Activated CD8-positive, alpha-beta T cell treated with anti-CD3 and anti-CD28 coated beads for 36 hours (primary cell): ENCODE measurements at regions not wholly inside any gene's neighbourhood (a gene's known extent, or its start where the extent isn't known, plus 50 kb on each side); places are given as distances from the start of the nearest gene placed in this dataset.
"Not testable (repeated sequence)": the region's sequence is repeated elsewhere in the genome, so short reads cannot be mapped to it uniquely, and the experiment has no call there.

Experiments used
- ATAC-seq: fragments of 200-7000 bp; cut with Tn5 transposase; one replicate; pipeline ENCODE4 v1.10.0; 2021; ENCODE audit warnings: mild to moderate bottlenecking, moderate library complexity
- CTCF ChIA-PET: fragments of 350-600 bp; sonication (Branson Sonifier 250); formaldehyde crosslinking; loops from one replicate; lab custom pipeline; 2021; ENCODE audit warnings: antibody characterized with exemption; lab: Charles Lee
- POLR2A ChIA-PET: fragments of 350-600 bp; sonication (Branson Sonifier 250); formaldehyde crosslinking; loops from one replicate; lab custom pipeline; 2021; ENCODE audit warnings: antibody characterized with exemption; lab: Charles Lee
- DNase-seq: peaks from one replicate; pipeline ENCODE4 v3.0.0-alpha.2; 2020
- H3K27ac Mint-ChIP-seq: one replicate; pipeline ENCODE4 v1.8.0; 2021; ENCODE audit warnings: mild to moderate bottlenecking, mixed read lengths
- H3K27me3 Mint-ChIP-seq: one replicate; pipeline ENCODE4 v1.8.0; 2021; ENCODE audit warnings: mixed read lengths
- H3K36me3 Mint-ChIP-seq: one replicate; pipeline ENCODE4 v1.8.0; 2021; ENCODE audit warnings: low read depth, mixed read lengths
- H3K4me1 Mint-ChIP-seq: one replicate; pipeline ENCODE4 v1.8.0; 2021; ENCODE audit warnings: low read depth, mixed read lengths
- H3K4me3 Mint-ChIP-seq: one replicate; pipeline ENCODE4 v1.8.0; 2021; ENCODE audit warnings: mild to moderate bottlenecking, moderate library complexity, mixed read lengths
- H3K9me3 Mint-ChIP-seq: one replicate; pipeline ENCODE4 v1.8.0; 2021; ENCODE audit warnings: mixed read lengths
- intact Hi-C: fragments of 100-400 bp; cut with micrococcal nuclease; formaldehyde crosslinking; loops from one replicate; pipeline ENCODE4 v1.10.0; 2022
- TF ChIP-seq, protein P1 (sequence below): fragments of 200-600 bp; IDR thresholded peaks from one replicate; pipeline ENCODE4 v1.8.0; 2022; ENCODE audit warnings: antibody characterized with exemption, mild to moderate bottlenecking

DNA sequence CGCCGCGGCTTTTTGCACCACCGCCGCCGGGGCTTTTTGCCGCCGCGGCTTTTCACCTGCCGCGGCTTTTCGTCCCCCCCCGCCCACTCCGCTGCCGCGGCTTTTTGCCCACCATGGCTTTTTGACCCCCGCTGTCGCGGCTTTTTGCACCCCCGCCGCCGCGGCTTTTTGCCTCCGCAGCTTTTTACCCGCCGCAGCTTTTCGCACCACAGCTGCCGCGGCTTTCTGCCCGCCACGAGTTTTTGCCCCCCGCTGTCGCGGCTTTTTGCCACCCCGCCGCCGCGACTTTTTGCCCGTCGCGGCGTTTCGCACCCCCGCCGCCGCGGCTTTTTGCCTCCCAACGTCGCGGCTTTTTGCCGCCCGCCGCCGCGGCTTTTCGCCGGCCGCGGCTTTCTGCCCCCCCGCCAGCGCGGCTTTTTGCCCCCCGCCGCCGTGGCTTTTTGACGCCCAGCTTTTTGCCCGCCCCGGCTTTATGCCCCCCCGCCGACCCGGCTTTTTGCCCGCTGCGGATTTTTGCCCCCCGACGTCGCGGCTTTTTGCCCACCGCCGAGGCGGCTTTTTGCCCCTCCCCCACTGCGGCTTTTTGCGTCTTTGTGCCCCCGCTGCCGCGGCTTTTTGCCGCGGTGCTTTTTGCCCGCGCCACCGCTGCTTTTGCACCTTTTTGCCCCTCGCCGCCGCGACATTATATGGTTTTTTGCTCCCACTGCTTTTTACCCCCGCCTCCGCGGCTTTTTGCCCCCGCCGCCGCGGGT is 1343.6 kb downstream of the TP53TG3F start:
- DNase-seq = no peak
- H3K4me3 Mint-ChIP-seq = no peak overlapping the region
- intact Hi-C loops = no loop called here
- H3K27ac Mint-ChIP-seq = no peak overlapping the region
- TF ChIP-seq, protein P1, sequence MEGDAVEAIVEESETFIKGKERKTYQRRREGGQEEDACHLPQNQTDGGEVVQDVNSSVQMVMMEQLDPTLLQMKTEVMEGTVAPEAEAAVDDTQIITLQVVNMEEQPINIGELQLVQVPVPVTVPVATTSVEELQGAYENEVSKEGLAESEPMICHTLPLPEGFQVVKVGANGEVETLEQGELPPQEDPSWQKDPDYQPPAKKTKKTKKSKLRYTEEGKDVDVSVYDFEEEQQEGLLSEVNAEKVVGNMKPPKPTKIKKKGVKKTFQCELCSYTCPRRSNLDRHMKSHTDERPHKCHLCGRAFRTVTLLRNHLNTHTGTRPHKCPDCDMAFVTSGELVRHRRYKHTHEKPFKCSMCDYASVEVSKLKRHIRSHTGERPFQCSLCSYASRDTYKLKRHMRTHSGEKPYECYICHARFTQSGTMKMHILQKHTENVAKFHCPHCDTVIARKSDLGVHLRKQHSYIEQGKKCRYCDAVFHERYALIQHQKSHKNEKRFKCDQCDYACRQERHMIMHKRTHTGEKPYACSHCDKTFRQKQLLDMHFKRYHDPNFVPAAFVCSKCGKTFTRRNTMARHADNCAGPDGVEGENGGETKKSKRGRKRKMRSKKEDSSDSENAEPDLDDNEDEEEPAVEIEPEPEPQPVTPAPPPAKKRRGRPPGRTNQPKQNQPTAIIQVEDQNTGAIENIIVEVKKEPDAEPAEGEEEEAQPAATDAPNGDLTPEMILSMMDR = no peak
- CTCF ChIA-PET = no interaction called here
- no peak for ATAC-seq
- H3K27me3 Mint-ChIP-seq = no peaks in the 10 kb centered on the region
- POLR2A ChIA-PET = no interaction called here
- H3K9me3 Mint-ChIP-seq = peaks cover 16% of the 10 kb centered on the region
- H3K4me1 Mint-ChIP-seq = no peaks in the 10 kb centered on the region
- no peaks in the 10 kb centered on the region for H3K36me3 Mint-ChIP-seq

DNA sequence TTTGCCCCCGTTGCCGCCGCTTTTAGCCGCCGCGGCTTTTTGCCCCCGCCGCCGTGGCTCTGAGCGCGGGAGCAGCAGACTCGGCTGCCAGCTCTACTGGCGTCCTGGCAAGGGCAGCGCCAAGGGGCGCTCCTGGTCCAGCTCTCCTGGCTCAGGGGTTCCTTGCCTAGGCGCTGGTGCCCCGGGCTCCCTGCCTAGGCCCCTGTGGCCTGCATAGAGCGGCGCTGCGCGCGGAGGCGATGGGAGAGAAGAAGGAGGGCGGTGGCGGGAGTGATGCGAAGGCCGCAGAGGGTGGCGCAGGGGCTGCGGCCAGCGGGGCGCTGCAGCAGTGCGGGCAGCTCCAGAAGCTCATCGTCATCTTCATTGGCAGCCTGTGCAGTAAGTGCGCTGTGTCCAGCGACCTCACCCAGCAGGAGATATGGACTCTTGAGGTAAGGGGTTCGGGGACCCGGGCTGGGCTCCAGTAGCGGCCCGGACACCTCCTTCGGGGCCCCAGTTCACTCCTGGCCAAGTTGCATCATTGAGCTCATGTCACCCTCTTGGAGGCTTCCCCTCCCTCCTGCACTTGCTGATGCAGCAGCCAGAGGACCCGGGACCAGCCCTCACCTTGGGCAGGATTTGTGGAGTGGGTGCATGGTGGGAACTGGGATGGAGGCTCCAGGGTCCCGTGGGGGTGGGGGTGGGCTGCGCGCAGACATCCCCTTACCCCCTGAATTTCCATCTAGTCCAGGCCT is 1344.4 kb downstream of the TP53TG3F start:
- DNase-seq (no peak), ATAC-seq (no peak)
- Mint-ChIP-seq H3K27ac (no peak overlapping the region), H3K27me3 (no peaks in the 10 kb centered on the region), H3K36me3 (no peaks in the 10 kb centered on the region), H3K4me1 (no peaks in the 10 kb centered on the region), H3K9me3 (peaks cover 12% of the 10 kb centered on the region), H3K4me3 (no peak overlapping the region)
- TF ChIP-seq, protein P1 = no peak
- intact Hi-C loops = no loop called here
- ChIA-PET CTCF (no interaction called here), POLR2A (no interaction called here)

DNA sequence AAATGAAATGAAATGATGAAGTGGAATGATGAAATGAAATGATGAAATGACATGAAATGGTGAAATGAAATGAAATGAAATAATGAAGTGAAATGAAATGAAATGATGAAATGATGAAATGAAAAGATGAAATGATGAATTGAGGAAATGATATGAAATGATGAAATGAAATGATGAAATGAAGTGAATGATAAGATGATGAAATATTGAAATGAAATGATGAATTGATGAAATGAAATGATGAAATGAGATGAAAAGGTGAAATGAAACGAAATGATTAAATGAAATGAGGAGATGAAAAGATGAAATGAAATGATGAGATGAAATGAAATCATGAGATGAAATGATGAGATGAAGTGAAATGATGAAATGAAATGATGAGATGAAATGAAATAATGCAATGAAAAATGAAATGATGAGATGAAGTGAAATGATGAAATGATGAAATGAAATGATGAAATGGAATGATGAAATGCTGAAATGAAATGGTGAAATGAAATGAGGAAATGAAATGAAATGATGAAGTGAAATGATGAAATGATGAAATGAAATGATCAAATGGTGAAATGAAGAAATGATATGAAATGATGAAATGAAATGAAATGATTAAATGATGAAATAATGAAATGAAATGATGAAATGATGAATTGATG is 1347.7 kb downstream of the TP53TG3F start:
- H3K27me3 Mint-ChIP-seq, DNase-seq, CTCF ChIA-PET, H3K27ac Mint-ChIP-seq, ATAC-seq, H3K36me3 Mint-ChIP-seq, H3K4me1 Mint-ChIP-seq, POLR2A ChIA-PET, H3K9me3 Mint-ChIP-seq, H3K4me3 Mint-ChIP-seq, intact Hi-C loops: not testable (repeated sequence)

DNA sequence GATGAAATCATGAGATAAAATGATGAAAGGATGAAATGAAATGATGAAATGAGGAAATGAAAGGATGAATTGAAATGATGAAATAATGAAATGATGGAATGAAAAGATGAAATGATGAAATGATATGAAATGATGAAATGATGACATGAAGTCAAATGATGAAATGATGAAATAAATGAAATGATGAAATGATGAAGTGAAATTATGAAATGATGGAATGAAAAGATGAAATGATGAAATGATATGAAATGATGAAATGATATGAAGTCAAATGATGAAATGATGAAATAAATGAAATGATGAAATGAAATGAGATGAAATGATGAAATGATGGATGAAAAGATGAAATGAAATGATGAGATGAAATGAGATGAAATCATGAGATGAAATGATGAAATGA is 1348.4 kb downstream of the TP53TG3F start:
- H3K4me1 Mint-ChIP-seq, ATAC-seq, CTCF ChIA-PET, H3K36me3 Mint-ChIP-seq, POLR2A ChIA-PET, H3K9me3 Mint-ChIP-seq, DNase-seq, H3K4me3 Mint-ChIP-seq, H3K27ac Mint-ChIP-seq, H3K27me3 Mint-ChIP-seq, intact Hi-C loops: not testable (repeated sequence)

DNA sequence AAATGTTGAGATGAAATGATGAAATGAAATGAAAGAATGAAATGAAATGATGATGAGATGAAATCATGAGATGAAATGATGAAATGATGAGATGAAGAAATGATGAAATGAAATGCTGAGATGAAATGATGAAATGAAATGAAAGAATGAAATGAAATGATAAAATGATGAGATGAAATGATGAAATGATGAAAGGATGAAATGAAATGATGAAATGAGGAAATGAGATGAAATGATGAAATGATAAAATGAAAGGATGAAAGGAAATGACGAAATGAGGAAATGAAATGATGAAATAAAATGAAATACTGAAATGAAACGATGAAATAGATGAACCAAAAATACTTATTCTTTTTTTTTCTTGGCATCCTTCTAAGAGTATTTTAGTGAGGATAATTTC is 1349.1 kb downstream of the TP53TG3F start:
- H3K4me3 Mint-ChIP-seq, POLR2A ChIA-PET, ATAC-seq, DNase-seq, H3K27ac Mint-ChIP-seq, intact Hi-C loops, H3K9me3 Mint-ChIP-seq, H3K36me3 Mint-ChIP-seq, H3K27me3 Mint-ChIP-seq, H3K4me1 Mint-ChIP-seq, CTCF ChIA-PET: not testable (repeated sequence)
